ENCODE measurements at regions not wholly inside any gene's neighbourhood (a gene's known extent, or its start where the extent isn't known, plus 50 kb on each side); places are given as distances from the start of the nearest gene placed in this dataset.

DNA sequence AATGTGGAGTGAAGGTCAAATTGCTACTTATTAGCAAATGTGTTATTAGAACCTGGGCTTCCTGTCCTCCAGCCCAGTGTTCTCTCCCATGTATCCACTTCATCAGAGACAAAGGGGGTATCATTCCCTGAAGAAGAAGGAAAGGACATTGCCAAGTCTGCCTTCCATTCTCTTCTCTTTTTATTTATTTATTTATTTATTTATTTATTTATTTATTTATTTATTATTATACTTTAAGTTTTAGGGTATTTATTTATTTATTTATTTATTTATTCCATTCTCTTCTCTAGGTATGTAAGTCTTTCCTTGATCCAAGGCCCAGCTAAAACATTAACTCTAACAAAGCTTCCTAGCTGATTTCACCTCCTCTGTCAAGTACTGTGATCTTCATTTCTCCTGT is 277.8 kb upstream of the DNAJC19 start:
- FAIRE-seq = no peak
- Histone ChIP-seq H3K27ac (ENCODE audit: low read depth, low read length) (no peak overlapping the region), H3K9ac (replicated peaks in 1 of 4; ENCODE audit: extremely low read depth in 1 of 4, low read depth in 3 of 4, low read length in 3 of 4) (no peak overlapping the region), H4K91ac (replicated peaks; ENCODE audit: insufficient read length, low read length) (no peak overlapping the region), H3K4me1 (replicated peaks in 1 of 4; ENCODE audit: control insufficient read depth in 3 of 4, insufficient read depth in 4 of 4, low read length in 3 of 4) (no peaks in the 10 kb centered on the region), H3K4ac (replicated peaks; ENCODE audit: insufficient read length, low read depth, low read length) (no peak overlapping the region), H4K8ac (ENCODE audit: extremely low read depth, insufficient read depth, low read length) (no peak overlapping the region), H3K18ac (ENCODE audit: extremely low read depth, low read length) (no peak overlapping the region), H3K4me2 (ENCODE audit: insufficient read depth in 1 of 2, low read depth in 2 of 2, low read length in 2 of 2) (no peak overlapping the region), H4K5ac (ENCODE audit: insufficient read length, low read depth, low read length) (no peak overlapping the region), H3K27me3 (replicated peaks in 1 of 4; ENCODE audit: control insufficient read depth in 3 of 4, extremely low read depth in 1 of 4, insufficient read depth in 3 of 4, low read length in 3 of 4) (no peaks in the 10 kb centered on the region), H3K4me3 (ENCODE audit: extremely low read depth in 1 of 4, insufficient read depth in 2 of 4, low read depth in 3 of 4, low read length in 4 of 4) (no peak overlapping the region), H3K56ac (replicated peaks; ENCODE audit: insufficient read length, low read depth, low read length) (no peak overlapping the region), H3K23me2 (ENCODE audit: low read depth, low read length) (no peaks in the 10 kb centered on the region; the same call in 1 of the 2 replicates), H3K79me2 (ENCODE audit: control insufficient read depth in 1 of 2, insufficient read depth in 2 of 2, low read length in 2 of 2) (no peaks in the 10 kb centered on the region), H2BK5ac (ENCODE audit: low read depth, low read length) (no peak overlapping the region), H3K36me3 (ENCODE audit: control insufficient read depth in 2 of 4, insufficient read depth in 4 of 4, low read length in 3 of 4) (no peaks in the 10 kb centered on the region), H3K9me3 (ENCODE audit: insufficient read depth in 2 of 2, low read depth in 1 of 2, low read length in 1 of 2) (no peaks in the 10 kb centered on the region), H3K23ac (ENCODE audit: insufficient read length) (no peak overlapping the region), H2BK15ac (ENCODE audit: low read length) (no peak overlapping the region), H2BK20ac (ENCODE audit: low read length) (no peak overlapping the region), H3K14ac (ENCODE audit: insufficient read length) (no peak overlapping the region), H3K79me1 (ENCODE audit: low read depth, low read length) (no peaks in the 10 kb centered on the region), H2AK5ac (ENCODE audit: low read depth, low read length) (no peak overlapping the region), H4K20me1 (replicated peaks in 1 of 2; ENCODE audit: control insufficient read depth in 1 of 2, insufficient read depth in 2 of 2, low read length in 2 of 2) (no peaks in the 10 kb centered on the region), H2BK120ac (replicated peaks; ENCODE audit: low read depth, low read length) (no peak overlapping the region), H2AFZ (ENCODE audit: low read length) (no peak overlapping the region), H2BK12ac (ENCODE audit: low read depth, low read length) (no peak overlapping the region)
- POLR2A ChIA-PET (ENCODE audit: partially characterized antibody) = no interaction called here
- DNase-seq (ENCODE audit: low read depth in 1 of 2, low spot score in 2 of 2) = no peak
- CTCF ChIA-PET (ENCODE audit: partially characterized antibody) = interaction anchor here (0.7 to 1.0 kb wide), 2 partner anchors 24 to 506 kb away, joined by 3 read pairs; no protein-coding TSS in a partner anchor
- TF ChIP-seq MAFK (IDR thresholded peaks at IDR 0.05; ENCODE audit: low read depth, low read length) = no peak
- TF ChIP-seq EGR1 (IDR thresholded peaks at IDR 0.05; ENCODE audit: borderline replicate concordance, low read depth, low read length) = no peak
